Coronary artery (tissue), 2 donors: ENCODE measurements at regions not wholly inside any gene's neighbourhood (a gene's known extent, or its start where the extent isn't known, plus 50 kb on each side); places are given as distances from the start of the nearest gene placed in this dataset.

Experiments
- DNase-seq: peaks from one replicate; pipeline ENCODE4 v3.0.0-alpha.2; 2017; ENCODE audit warnings: low spot score
- H3K27ac ChIP-seq, 2 donors: fragments of 200-600 bp; sonication (generic); one replicate each; pipeline ENCODE4 v1.5.1; 2016 to 2019
- H3K4me3 ChIP-seq: fragments of 200-600 bp; sonication (generic); 2 replicates; pipeline ENCODE4 v1.5.1; 2016; ENCODE audit warnings: mild to moderate bottlenecking, moderate library complexity
- TF ChIP-seq, protein P1 (sequence below): fragments of 200-600 bp; sonication (generic); IDR thresholded peaks from one replicate; pipeline ENCODE4 v1.5.1; 2019; ENCODE audit warnings: antibody characterized with exemption

- TF ChIP-seq, protein P1, sequence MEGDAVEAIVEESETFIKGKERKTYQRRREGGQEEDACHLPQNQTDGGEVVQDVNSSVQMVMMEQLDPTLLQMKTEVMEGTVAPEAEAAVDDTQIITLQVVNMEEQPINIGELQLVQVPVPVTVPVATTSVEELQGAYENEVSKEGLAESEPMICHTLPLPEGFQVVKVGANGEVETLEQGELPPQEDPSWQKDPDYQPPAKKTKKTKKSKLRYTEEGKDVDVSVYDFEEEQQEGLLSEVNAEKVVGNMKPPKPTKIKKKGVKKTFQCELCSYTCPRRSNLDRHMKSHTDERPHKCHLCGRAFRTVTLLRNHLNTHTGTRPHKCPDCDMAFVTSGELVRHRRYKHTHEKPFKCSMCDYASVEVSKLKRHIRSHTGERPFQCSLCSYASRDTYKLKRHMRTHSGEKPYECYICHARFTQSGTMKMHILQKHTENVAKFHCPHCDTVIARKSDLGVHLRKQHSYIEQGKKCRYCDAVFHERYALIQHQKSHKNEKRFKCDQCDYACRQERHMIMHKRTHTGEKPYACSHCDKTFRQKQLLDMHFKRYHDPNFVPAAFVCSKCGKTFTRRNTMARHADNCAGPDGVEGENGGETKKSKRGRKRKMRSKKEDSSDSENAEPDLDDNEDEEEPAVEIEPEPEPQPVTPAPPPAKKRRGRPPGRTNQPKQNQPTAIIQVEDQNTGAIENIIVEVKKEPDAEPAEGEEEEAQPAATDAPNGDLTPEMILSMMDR = no peak
- no peak for DNase-seq
- H3K4me3 ChIP-seq = no peak overlapping the region
- no peak overlapping the region for H3K27ac ChIP-seq
These were observed 157.7 kb upstream of the KITLG start for GRCh38 chr12:88737838-88738472.

- no peak overlapping the region for H3K4me3 ChIP-seq
- H3K27ac ChIP-seq = no peak overlapping the region
- DNase-seq = no peak
- TF ChIP-seq, protein P1 = no peak
These were observed 155.8 kb upstream of the KITLG start for GRCh38 chr12:88736031-88736430.

DNA sequence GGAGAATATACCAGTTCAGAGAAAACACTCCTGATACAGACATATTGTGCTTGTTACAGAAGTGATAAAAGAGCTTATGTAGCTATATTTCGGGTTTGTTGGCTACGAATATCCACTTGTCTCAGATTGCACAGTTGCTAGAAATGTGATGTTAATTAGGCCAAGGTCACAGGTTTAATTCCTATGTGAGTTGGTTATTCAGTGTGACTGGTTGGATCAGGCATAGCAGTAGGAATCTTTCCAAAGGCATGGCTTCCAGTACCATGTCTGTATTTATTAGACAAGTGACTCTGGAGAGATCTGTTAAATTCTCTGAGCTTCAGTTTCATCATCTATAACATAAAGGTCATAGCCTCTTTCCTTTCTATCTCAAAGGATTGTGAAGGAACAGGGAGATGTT, 152.7 kb upstream of the KITLG start:
- H3K4me3 ChIP-seq = no peak overlapping the region
- TF ChIP-seq, protein P1 = no peak
- no peak for DNase-seq
- no peak overlapping the region for H3K27ac ChIP-seq

DNA sequence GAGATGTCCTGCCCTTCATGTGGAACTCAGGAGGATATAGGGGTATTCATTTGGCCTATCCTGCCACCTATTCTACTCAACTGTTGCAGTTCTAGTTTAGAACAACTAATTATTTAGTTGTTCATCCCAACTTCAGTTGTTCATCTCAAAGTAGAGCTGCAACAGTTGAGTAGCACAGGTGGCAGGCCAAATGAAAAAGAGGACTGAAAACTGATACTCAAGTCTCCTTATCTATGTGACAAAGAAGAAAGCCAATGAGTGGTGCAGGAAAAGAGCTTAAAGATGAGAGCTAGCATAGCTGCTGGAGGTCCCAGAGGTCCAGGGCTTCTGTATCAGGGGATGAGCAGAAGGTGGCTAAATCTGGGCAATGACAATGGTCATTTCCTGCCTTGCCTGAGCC, 148.9 kb upstream of the KITLG start:
- TF ChIP-seq, protein P1 = no peak
- Histone ChIP-seq H3K4me3 (no peak overlapping the region), H3K27ac (no peak overlapping the region)
- DNase-seq = no peak

DNA sequence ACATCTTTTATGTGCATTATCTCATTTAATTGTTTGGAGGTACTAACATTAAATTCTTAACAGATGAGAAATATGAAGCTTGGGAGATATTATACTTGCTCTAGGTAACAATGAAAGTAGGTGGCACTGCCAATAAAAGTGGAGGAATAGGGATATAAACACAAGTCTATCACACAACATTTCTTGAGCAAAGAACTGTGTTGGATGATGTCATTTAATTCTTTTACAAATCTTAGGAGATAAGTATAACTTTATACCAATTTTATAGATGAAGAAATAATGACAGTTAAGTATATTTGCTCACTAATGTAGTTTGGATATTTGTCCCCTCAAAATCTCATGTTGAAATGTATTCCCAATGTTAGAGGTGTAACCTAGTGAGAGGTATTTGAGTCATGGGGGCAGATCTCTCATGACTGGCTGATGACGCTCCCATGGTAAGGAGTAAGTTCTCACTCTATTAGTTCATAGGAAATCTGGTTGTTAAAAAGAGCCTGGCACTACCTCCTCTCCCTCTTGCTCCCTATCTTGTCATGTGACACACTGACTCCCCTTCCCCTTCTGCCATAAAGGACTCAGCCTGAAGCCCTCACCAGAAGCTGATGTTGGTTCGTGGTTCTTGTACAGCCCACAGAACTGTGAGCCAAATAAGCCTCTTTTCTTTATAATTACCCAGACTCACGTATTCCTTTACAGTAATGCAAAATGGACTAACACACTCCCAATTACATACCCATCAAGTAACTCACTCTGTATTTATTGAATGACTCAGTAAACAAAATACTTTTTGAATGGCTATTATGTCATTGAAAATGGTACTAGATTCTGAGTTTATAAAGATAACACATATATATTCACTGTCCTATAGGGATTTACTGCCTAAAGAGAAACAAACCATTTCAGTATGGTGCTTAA, 146.8 kb upstream of the KITLG start:
- no peak overlapping the region for H3K4me3 ChIP-seq
- TF ChIP-seq, protein P1 = no peak
- H3K27ac ChIP-seq = no peak overlapping the region
- no peak for DNase-seq

- Histone ChIP-seq H3K27ac (no peak overlapping the region), H3K4me3 (no peak overlapping the region)
- DNase-seq = no peak
- TF ChIP-seq, protein P1 = no peak
These were observed 145.4 kb upstream of the KITLG start for GRCh38 chr12:88725592-88726143.
